GM12878 (cell line): ENCODE measurements at regions not wholly inside any gene's neighbourhood (a gene's known extent, or its start where the extent isn't known, plus 50 kb on each side); places are given as distances from the start of the nearest gene placed in this dataset.
"Not testable (repeated sequence)": the region's sequence is repeated elsewhere in the genome, so short reads cannot be mapped to it uniquely, and the experiment has no call there.

ENCODE experiments used
- ATAC-seq: fragments of 200-7000 bp; cut with Tn5 transposase; 3 replicates; pipeline ENCODE4 v1.9.1; 2020; ENCODE audit warnings: mild to moderate bottlenecking, moderate library complexity
- BruUV-seq: library from RNA; stranded (reverse); fragments of 400-500 nt; replicated peaks from 2 replicates; lab custom pipeline; 2021; lab: Mats Ljungman, UMichigan
- CTCF ChIA-PET: fragments of 300-600 bp; sonication (Branson Sonifier 250); formaldehyde crosslinking; extraction: SDS; loops from one replicate; lab custom pipeline; 2021; ENCODE audit warnings: inconsistent platforms; lab: Yijun Ruan, JAX
- POLR2A ChIA-PET: fragments of 350-600 bp; formaldehyde crosslinking; extraction: SDS; loops from one replicate; lab custom pipeline; 2021; ENCODE audit warnings: inconsistent platforms; lab: Charles Lee
- RAD21 ChIA-PET: fragments of 300-600 bp; sonication (Branson Sonifier 250); formaldehyde crosslinking; loops from one replicate; lab custom pipeline; 2023; ENCODE audit warnings: antibody characterized with exemption; ENCODE audit not compliant: unreplicated experiment; lab: Charles Lee
- SMC1A ChIA-PET: fragments of 300-600 bp; sonication (Branson Sonifier 250); formaldehyde crosslinking; loops from one replicate; lab custom pipeline; 2023; ENCODE audit not compliant: unreplicated experiment, uncharacterized antibody; lab: Charles Lee
- DNase-seq: peaks from one replicate; pipeline ENCODE4 v3.0.0-alpha.2; 2011; ENCODE audit warnings: low read depth, low spot score
- FAIRE-seq: peaks from 3 replicates; lab custom pipeline; 2011; peaks lifted over from hg19 to GRCh38; lab: Jason Lieb, UNC
- H2AFZ ChIP-seq: 2 replicates; pipeline ENCODE4 v1.6.0; 2011; ENCODE audit warnings: low read depth, low read length, control low read depth; ENCODE audit not compliant: control insufficient read depth
- H3K27ac ChIP-seq: 2 replicates; pipeline ENCODE4 v1.5.1; 2011; ENCODE audit warnings: control low read depth; ENCODE audit not compliant: control insufficient read depth, insufficient read depth
- H3K27me3 ChIP-seq, 2 experiments: replicated peaks in 1 of 2; 2 replicates each; pipeline versions ENCODE4 v1.6.0 to v1.6.1; 2011; ENCODE audit warnings: low read length in 1 of 2; ENCODE audit not compliant: control insufficient read depth in 2 of 2, insufficient read depth in 2 of 2
- H3K36me3 ChIP-seq, 2 experiments: 2 replicates each; pipeline ENCODE4 v1.5.1; 2011; ENCODE audit warnings: low read length in 1 of 2; ENCODE audit not compliant: control insufficient read depth in 2 of 2, insufficient read depth in 2 of 2
- H3K4me1 ChIP-seq: 2 replicates; pipeline ENCODE4 v1.6.1; 2011; ENCODE audit warnings: mild to moderate bottlenecking, low read length, moderate library complexity, mixed read lengths; ENCODE audit not compliant: control insufficient read depth, insufficient read depth
- H3K4me2 ChIP-seq: 2 replicates; pipeline ENCODE4 v1.6.0; 2011; ENCODE audit warnings: control low read depth; ENCODE audit not compliant: control insufficient read depth, insufficient read depth
- H3K4me3 ChIP-seq: fragments of 200-600 bp; sonication (generic); 2 replicates; pipeline ENCODE4 v1.5.1; 2016
- H3K79me2 ChIP-seq: 2 replicates; pipeline ENCODE4 v1.6.0; 2011; ENCODE audit warnings: low read length; ENCODE audit not compliant: control insufficient read depth, insufficient read depth
- H3K9ac ChIP-seq: 2 replicates; pipeline ENCODE4 v1.8.0; 2011; ENCODE audit warnings: low read length, control low read depth, mixed read lengths; ENCODE audit not compliant: control insufficient read depth, insufficient read depth
- H3K9me3 ChIP-seq: replicated peaks from 3 replicates; pipeline ENCODE4 v1.5.1; 2011; ENCODE audit warnings: mild to moderate bottlenecking, low read length; ENCODE audit not compliant: control insufficient read depth, insufficient read depth
- H4K20me1 ChIP-seq: 2 replicates; pipeline ENCODE4 v1.6.0; 2011; ENCODE audit not compliant: control insufficient read depth, insufficient read depth
- ELK1 ChIP-seq: IDR thresholded peaks from 2 replicates; pipeline ENCODE4 v1.6.1; 2012; ENCODE audit warnings: low read depth, low read length, improper control_type of control experiment
- RELA ChIP-seq: fragments of 450-650 bp; IDR thresholded peaks from 2 replicates; pipeline ENCODE4 v1.8.0; 2014; ENCODE audit warnings: borderline replicate concordance; ENCODE audit not compliant: partially characterized antibody
- YBX1 ChIP-seq: fragments of 450-650 bp; IDR thresholded peaks from 2 replicates; pipeline ENCODE4 v1.6.1; 2016; ENCODE audit warnings: antibody characterized with exemption
- ZBTB11 ChIP-seq: fragments of 450-650 bp; formaldehyde crosslinking; IDR thresholded peaks from 2 replicates; pipeline ENCODE4 v1.5.0; 2022; ENCODE audit warnings: mild to moderate bottlenecking, missing genetic modification characterization
- WGBS: methylation state at CpG from one replicate; pipeline ENCODE4 v1.1.6; 2016; ENCODE audit warnings: low lambda C conversion rate; ENCODE audit not compliant: insufficient replicate concordance, insufficient coverage; ENCODE audit errors: missing lambda C conversion rate; 5-methylcytosine and 5-hydroxymethylcytosine counted together
- in situ Hi-C: fragments of 300-500 bp; cut with MboI; formaldehyde crosslinking; loops from 9 replicates; pipeline ENCODE4 v1.14.3; 2018; ENCODE audit warnings: mixed read lengths
- intact Hi-C: fragments of 100-400 bp; cut with micrococcal nuclease; formaldehyde crosslinking; loops from one replicate; pipeline ENCODE4 v1.14.2; 2022; ENCODE audit not compliant: unreplicated experiment

DNA sequence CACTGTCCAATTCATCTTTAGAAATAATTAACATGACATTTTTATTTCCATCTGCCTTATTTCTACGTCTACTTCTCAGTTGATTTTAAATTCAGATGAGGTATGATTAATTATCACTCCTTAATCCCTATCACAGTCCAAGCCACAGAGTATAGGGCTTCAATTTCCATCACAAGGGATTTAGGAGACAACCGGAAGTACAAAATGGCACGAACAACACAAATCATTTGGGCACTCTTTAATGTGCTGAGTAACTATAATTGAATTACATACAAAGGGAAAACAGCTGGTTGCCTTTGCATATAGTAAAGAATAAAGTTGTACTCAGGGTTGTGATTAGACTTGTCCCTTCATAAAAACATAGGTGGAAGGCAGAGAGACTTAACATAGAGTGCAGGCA lies 290.4 kb upstream of the MAGEB16 start (continued):
- TF ChIP-seq ZBTB11 (CRISPR knock-in tag) = no peak
- TF ChIP-seq YBX1 = no peak
- no peak for TF ChIP-seq RELA
- no peak for TF ChIP-seq ELK1

GRCh38 chrX:35548003-35548402 lies 250.1 kb upstream of the MAGEB16 start:
- H3K27me3 ChIP-seq, H3K9me3 ChIP-seq, H3K36me3 ChIP-seq, RAD21 ChIA-PET, ATAC-seq, in situ Hi-C loops, BruUV-seq, FAIRE-seq, H2AFZ ChIP-seq, SMC1A ChIA-PET, H3K4me2 ChIP-seq, H3K4me3 ChIP-seq, DNase-seq, H3K4me1 ChIP-seq, POLR2A ChIA-PET, CTCF ChIA-PET, H3K27ac ChIP-seq, H3K79me2 ChIP-seq, H4K20me1 ChIP-seq, H3K9ac ChIP-seq, intact Hi-C loops: not testable (repeated sequence)
- 31% methylated on average over 8 of the region's 8 CpGs for WGBS
